MM.1S (cell line): ENCODE measurements at regions not wholly inside any gene's neighbourhood (a gene's known extent, or its start where the extent isn't known, plus 50 kb on each side); places are given as distances from the start of the nearest gene placed in this dataset.

ENCODE experiments used
- DNase-seq: peaks from one replicate; pipeline ENCODE4 v3.0.0-alpha.2; 2015
- H2AFZ ChIP-seq: fragments of 300-600 bp; sonication (generic); 2 replicates; pipeline ENCODE4 v1.6.0; 2016; ENCODE audit warnings: antibody characterized with exemption, low read length
- H3F3A ChIP-seq: fragments of 300-600 bp; sonication (generic); 2 replicates; pipeline ENCODE4 v1.6.1; 2016; ENCODE audit warnings: mild to moderate bottlenecking, antibody characterized with exemption, low read length, moderate library complexity, mixed read lengths; ENCODE audit not compliant: insufficient read depth
- H3K27ac ChIP-seq: fragments of 300-600 bp; sonication (generic); 2 replicates; pipeline ENCODE4 v1.5.1; 2016; ENCODE audit warnings: mild to moderate bottlenecking, low read length
- H3K27me3 ChIP-seq: fragments of 300-600 bp; sonication (generic); replicated peaks from 2 replicates; pipeline ENCODE4 v1.6.0; 2016; ENCODE audit warnings: low read length; ENCODE audit not compliant: insufficient read depth
- H3K36me3 ChIP-seq: fragments of 300-600 bp; sonication (generic); replicated peaks from 2 replicates; pipeline ENCODE4 v1.6.1; 2016; ENCODE audit warnings: mild to moderate bottlenecking, low read length, mixed read lengths; ENCODE audit not compliant: insufficient read depth
- H3K4me1 ChIP-seq: fragments of 300-600 bp; sonication (generic); 2 replicates; pipeline ENCODE4 v1.6.1; 2016; ENCODE audit warnings: low read length, mixed read lengths
- H3K4me2 ChIP-seq: fragments of 300-600 bp; sonication (generic); 2 replicates; pipeline ENCODE4 v1.6.0; 2016; ENCODE audit warnings: low read depth, low read length
- H3K4me3 ChIP-seq: fragments of 300-600 bp; sonication (generic); 2 replicates; pipeline ENCODE4 v1.5.1; 2016; ENCODE audit warnings: low read length, mixed read lengths
- H3K79me2 ChIP-seq: fragments of 300-600 bp; sonication (generic); 2 replicates; pipeline ENCODE4 v1.6.1; 2016; ENCODE audit warnings: mixed run types, low read length, mixed read lengths
- H3K9ac ChIP-seq: fragments of 300-600 bp; sonication (generic); 2 replicates; pipeline ENCODE4 v1.6.1; 2016; ENCODE audit warnings: low read length, mixed read lengths
- H3K9me2 ChIP-seq: fragments of 300-600 bp; sonication (generic); replicated peaks from 2 replicates; pipeline ENCODE4 v1.6.1; 2016; ENCODE audit warnings: mild to moderate bottlenecking, low read length, mixed read lengths; ENCODE audit not compliant: insufficient read depth
- H3K9me3 ChIP-seq: fragments of 300-600 bp; sonication (generic); replicated peaks from 2 replicates; pipeline ENCODE4 v1.6.1; 2016; ENCODE audit warnings: mild to moderate bottlenecking, low read length, mixed read lengths; ENCODE audit not compliant: insufficient read depth
- H4K20me1 ChIP-seq: fragments of 300-600 bp; sonication (generic); 2 replicates; pipeline ENCODE4 v1.6.1; 2016; ENCODE audit warnings: mild to moderate bottlenecking, low read length, moderate library complexity, mixed read lengths; ENCODE audit not compliant: insufficient read depth
- CTCF ChIP-seq: fragments of 300-600 bp; sonication (generic); IDR thresholded peaks from 2 replicates; pipeline ENCODE4 v1.5.1; 2016; ENCODE audit warnings: antibody characterized with exemption, low read length, mixed read lengths
- EZH2 ChIP-seq: fragments of 300-600 bp; sonication (generic); optimal IDR thresholded peaks from 2 replicates; pipeline ENCODE3; 2017; ENCODE audit warnings: low read depth, mild to moderate bottlenecking, antibody characterized with exemption, low read length, mixed read lengths
- EZH2phosphoT487 ChIP-seq: fragments of 300-600 bp; sonication (generic); IDR thresholded peaks from 2 replicates; pipeline ENCODE4 v1.6.1; 2018; ENCODE audit warnings: antibody characterized with exemption, low read length

GRCh38 chr16:27633721-27634120 is 83.8 kb downstream of the KATNIP start:
- TF ChIP-seq EZH2phosphoT487 (no peak), EZH2 (no peak), CTCF (no peak)
- H3K4me2 ChIP-seq, result no peak overlapping the region
- no peak for DNase-seq

GRCh38 chr16:27634779-27635178 is 84.8 kb downstream of the KATNIP start:
- Histone ChIP-seq H4K20me1 (no peaks in the 10 kb centered on the region), H3K27ac (no peak overlapping the region), H3K9me3 (no peaks in the 10 kb centered on the region), H3K36me3 (no peaks in the 10 kb centered on the region), H3K9ac (no peak overlapping the region), H3K27me3 (no peaks in the 10 kb centered on the region), H3K9me2 (no peaks in the 10 kb centered on the region), H3K4me3 (no peak overlapping the region), H3K4me2 (no peak overlapping the region), H3K4me1 (no peaks in the 10 kb centered on the region), H3K79me2 (no peaks in the 10 kb centered on the region), H3F3A (no peaks in the 10 kb centered on the region), H2AFZ (no peak overlapping the region)
- no peak for DNase-seq
- no peak for TF ChIP-seq EZH2phosphoT487
- no peak for TF ChIP-seq CTCF
- TF ChIP-seq EZH2, result no peak

More at GRCh38 chr16:27633721-27634120, 83.8 kb downstream of the KATNIP start:
- Histone ChIP-seq H4K20me1 (no peaks in the 10 kb centered on the region), H3K79me2 (no peaks in the 10 kb centered on the region), H3K9ac (no peak overlapping the region), H3K4me3 (no peak overlapping the region), H3K4me1 (no peaks in the 10 kb centered on the region), H3K36me3 (no peaks in the 10 kb centered on the region), H3K27ac (no peak overlapping the region), H3F3A (no peaks in the 10 kb centered on the region), H3K27me3 (no peaks in the 10 kb centered on the region), H3K9me2 (no peaks in the 10 kb centered on the region), H3K9me3 (no peaks in the 10 kb centered on the region), H2AFZ (no peak overlapping the region)

- H3K4me2 ChIP-seq, result no peak overlapping the region
- H3F3A ChIP-seq, result no peaks in the 10 kb centered on the region
- H4K20me1 ChIP-seq, result no peaks in the 10 kb centered on the region
Measured at GRCh38 chr16:27636453-27637240, 86.7 kb downstream of the KATNIP start.

More at GRCh38 chr16:27636453-27637240, 86.7 kb downstream of the KATNIP start:
- Histone ChIP-seq H3K36me3 (no peaks in the 10 kb centered on the region), H3K4me3 (no peak overlapping the region), H3K27me3 (no peaks in the 10 kb centered on the region), H3K4me1 (no peaks in the 10 kb centered on the region), H2AFZ (no peak overlapping the region), H3K9me2 (no peaks in the 10 kb centered on the region), H3K27ac (no peak overlapping the region), H3K9me3 (no peaks in the 10 kb centered on the region), H3K79me2 (no peaks in the 10 kb centered on the region), H3K9ac (no peak overlapping the region)
- no peak for DNase-seq
- TF ChIP-seq EZH2 (no peak), EZH2phosphoT487 (no peak)
